HG03439 (cell line): ENCODE measurements at regions not wholly inside any gene's neighbourhood (a gene's known extent, or its start where the extent isn't known, plus 50 kb on each side); places are given as distances from the start of the nearest gene placed in this dataset.
A peak's percentile ranks its signal among the peaks of the same experiment; 100 is the strongest.
"Not testable (repeated sequence)": the region's sequence is repeated elsewhere in the genome, so short reads cannot be mapped to it uniquely, and the experiment has no call there.

ENCODE experiments used
- ATAC-seq: cut with Tn5 transposase; IDR thresholded peaks from one replicate; pipeline ENCODE4 v1.9.1; 2021; ENCODE audit warnings: mild to moderate bottlenecking, moderate library complexity; ENCODE audit not compliant: unreplicated experiment

DNA sequence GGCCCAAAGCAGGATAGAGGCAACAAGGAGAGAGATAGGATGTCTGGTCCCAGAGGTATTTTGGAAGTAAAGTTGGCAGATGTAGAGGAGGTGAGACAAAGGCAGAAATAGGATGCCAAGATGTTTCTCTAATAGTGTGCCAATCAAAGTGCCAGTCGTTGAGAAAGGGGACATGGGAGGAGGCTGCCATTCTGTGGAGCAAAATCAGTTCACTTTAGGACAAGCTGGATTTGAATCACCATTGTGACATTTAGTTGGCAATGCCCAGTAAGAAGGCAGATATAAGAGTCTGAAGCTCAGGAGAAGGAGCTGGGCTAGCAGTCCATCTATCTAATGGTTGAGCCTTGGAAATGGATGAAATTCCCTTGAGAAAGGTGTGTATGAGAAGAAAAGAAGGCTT lies 53.8 kb downstream of the ADRB2 start:
- ATAC-seq: no peak

DNA sequence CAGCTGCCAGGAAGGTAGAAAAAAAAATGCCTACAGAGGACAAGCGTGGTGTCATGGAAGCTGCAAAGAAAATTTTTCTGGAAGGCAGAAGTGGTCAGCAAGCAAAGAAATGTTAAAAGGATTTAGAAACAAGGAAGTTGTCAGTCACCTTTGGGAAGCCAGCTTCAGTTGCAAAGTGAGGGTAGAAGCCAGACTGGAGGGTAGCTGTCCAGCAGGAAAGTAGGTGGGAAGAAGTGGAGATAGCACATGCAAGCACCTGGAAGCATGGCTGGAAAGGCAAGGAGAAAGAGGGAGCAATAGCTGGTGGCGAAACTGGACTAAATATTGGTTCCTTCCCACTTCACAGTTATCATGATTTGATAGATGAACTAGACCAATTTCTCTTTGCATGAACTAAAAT lies 54.3 kb downstream of the ADRB2 start:
- no peak for ATAC-seq

DNA sequence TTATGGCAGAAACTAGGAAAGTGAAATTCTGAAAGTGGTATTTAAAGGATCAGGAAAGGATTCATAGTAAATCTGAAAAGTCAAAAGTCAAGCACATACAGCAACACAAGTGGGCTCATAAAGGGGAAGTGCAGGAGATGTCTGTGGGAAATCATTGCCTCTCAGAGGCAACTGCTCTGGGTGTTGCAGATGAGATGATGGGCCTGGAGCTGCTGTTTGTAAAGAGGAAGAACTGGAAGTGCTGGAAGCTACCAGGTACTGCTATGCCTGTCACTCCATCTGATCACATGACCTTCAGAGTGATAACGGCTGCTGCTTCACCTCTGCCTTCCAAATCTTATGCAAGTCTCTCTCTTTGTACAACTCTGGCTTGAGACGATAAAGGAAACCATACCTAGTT lies 55.9 kb downstream of the ADRB2 start:
- no peak for ATAC-seq

DNA sequence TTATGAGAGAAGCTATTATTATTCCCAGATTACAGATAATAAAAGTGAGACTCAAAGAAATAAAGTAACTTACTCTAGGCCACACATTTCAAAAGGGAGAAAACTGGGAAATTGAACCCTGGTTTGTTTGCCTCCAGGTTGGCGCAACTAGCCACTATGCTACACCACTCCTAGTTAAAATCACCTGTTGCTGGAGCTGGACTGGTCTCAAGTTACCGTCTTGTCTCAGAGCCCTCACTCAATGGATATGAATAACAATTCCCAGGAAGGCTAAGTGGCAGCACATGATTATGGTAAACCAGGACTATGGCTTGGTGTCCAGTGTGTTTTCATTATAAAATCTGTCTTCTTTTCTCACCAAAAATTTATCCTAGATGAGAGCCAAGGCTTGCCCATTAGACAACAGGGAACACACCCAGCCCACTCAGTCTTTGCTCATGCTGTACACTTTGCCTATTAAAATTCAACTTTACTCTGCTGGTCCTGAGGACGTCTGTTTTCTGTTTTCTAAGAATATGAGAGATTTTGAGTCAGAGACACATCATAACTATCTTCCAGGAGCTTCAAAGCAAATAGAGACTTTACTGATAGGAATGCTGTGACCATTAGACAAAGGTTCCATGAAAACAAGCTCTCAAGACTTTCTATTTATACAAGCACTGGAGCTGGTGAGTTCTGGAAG lies 58.1 kb downstream of the ADRB2 start:
- ATAC-seq: no peak

DNA sequence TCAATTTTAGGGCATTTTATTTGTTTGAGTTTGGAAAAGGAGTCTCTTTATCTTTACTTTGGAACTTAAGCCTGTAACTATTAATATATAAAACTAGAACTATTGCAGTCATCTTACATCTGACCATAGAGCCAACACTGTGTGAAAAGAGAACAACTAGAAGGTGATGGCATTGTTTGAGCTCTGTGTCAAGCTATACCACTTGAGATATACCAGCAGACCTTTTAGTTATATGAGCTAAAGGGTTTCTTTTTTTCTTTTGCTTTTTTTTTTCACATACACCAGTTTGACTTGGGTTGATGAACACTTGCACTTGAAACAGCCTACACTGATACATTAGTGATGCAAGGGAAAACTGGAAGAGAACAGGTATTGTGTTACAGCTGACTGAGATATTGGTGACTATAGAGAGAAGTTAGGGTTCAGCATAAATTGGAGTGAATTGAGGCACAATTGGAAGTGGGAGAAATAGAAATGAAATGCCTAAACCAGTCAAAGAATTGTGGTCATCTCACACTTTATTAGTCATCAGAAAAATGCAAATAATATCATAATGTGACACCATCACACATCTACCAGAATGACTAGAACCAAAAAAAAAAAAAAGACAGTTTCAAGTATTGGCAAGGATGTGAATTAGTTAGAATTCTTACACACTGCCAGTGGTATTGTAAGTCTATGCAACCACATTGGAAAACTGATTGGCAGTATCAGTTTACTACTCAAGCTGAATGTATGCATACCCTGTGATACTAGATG lies 60.9 kb downstream of the ADRB2 start:
- peak; percentile 51 for ATAC-seq

DNA sequence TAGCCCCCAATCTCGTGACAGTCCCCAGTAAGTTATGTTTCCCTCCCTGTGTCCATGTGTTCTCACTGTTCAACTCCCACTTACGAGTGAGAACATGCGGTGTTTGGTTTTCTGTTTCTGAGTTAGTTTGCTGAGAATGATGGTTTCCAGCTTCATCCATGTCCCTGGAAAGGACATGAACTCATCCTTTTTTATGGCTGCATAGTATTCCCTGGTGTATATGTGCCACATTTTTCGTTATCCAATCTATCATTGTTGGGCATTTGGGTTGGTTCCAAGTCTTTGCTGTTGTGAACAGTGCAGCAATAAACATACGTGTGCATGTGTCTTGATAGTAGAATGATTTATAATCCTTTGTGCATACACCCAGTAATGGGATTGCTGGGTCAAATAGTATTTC lies 63.5 kb downstream of the ADRB2 start:
- ATAC-seq: not testable (repeated sequence)

DNA sequence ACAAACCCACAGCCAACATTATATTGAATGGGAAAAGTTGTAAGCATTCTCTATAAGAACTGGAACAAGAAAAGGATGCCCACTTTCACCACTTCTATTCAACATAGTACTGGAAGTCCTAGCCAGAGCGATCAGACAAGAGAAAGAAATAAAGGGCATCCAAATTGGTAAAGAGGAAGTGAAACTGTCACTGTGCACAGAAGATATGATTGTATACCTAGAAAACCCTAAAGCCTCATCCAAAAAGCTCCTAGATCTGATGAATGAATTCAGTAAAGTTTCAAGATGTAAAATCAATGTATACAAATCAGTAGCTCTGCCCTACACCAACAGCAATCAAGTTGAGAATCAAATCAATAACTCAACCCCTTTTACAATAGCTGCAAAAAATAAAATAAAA lies 69.0 kb downstream of the ADRB2 start:
- ATAC-seq: not testable (repeated sequence)

DNA sequence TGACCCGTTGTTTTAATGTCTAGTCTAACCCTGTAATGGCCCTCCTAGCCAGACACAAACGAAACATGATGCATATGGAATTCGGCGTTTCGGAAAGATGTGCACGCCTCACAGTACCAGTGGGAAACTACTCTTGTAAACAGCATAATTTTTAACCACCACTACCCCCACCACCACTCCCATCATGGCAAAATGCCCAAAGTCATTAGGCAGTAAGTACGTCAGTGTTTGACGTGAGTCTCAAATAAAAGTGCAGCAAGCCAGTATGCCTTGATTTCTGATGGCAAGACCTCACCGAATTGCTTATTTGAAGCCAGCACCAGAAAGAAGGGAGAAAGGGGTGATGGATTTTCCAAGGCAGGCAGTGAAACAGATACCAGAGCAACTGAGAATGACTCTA lies 71.4 kb downstream of the ADRB2 start:
- no peak for ATAC-seq

DNA sequence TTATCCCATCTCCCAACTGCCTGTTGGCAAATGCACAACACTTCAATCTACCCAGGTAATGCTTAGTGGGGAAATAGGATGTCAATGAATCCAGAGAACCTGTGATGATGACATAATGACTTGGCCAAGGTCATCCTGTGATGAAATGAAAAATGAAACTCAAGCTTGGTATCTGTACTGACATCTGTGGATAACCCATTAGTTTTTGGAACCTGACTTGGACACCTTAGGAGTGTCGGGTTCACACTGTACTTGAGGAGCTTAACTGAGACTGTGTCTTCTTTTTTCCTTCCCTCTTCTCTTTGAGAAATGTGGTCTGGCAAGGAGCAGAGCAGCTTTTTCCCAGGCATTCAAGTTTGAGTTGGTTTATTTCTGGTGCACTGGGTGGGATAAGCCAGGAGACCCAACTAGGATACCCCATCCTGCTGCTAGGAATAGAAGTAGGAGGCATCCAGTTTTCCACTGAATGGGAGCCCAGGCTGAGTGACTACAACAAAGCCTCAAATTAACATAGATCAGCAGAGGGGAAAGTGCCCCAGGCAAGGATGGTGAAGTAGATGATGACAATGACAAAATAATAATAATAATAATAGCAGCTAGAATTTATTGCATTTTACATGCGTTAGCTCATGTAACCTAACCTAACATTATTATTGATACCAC lies 72.1 kb downstream of the ADRB2 start:
- ATAC-seq: no peak

DNA sequence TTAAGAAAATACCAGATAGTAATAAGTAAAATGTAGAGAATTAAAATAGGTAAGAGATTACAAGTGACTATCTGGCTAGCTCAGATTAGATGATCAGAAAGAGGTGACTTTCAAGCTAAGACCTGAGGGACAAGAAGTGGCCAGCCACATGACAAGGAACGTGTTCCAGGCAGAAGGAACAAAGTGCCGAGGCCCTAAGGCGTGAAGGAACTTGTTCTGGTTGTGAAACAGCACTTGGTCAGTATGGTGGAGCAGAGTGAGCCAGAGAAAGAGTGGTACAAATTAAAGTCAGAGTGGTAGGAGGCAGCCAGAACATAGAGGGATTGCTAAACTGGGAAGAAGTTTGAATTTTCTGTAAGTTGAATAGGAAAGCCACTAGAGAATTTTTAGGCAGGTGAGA lies 73.6 kb downstream of the ADRB2 start:
- no peak for ATAC-seq

DNA sequence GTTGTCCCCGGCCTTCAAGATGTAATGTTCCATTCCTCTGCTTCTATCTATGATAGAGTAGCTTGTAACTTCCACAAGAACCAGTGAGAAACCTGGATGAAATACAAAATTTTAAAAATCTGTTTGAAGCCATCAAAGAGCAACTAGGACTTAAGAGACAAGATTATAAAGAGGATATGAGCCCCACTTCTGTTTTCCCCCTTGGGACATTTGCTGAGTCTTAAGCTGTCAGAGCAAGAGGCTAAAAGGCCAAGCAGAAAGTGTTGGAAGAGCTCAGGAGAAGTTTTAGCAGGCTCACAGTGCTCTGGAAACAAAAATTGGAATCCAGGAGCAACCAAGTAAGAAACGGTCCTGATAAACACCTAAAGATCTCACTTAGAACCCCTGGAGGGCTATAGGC lies 76.1 kb downstream of the ADRB2 start:
- no peak for ATAC-seq

DNA sequence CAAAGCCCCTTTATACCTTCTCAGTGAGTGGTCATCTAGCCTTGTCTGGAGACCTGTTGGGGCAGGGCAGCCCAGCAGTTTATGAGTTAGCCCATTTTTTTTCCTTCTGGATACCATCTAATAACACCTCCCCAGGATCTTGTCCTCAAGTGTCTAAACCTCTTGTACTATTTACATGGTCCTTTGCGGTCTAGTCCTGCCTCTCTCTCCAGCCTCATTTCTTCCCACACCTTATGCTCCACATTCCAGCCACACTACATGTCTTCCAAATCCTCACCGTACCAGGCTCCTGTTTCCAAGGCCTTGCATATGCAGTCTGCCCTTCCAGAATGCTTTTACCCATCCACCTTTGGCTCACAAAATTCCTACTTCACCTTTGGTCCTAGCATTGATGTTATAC lies 77.2 kb downstream of the ADRB2 start:
- no peak for ATAC-seq

DNA sequence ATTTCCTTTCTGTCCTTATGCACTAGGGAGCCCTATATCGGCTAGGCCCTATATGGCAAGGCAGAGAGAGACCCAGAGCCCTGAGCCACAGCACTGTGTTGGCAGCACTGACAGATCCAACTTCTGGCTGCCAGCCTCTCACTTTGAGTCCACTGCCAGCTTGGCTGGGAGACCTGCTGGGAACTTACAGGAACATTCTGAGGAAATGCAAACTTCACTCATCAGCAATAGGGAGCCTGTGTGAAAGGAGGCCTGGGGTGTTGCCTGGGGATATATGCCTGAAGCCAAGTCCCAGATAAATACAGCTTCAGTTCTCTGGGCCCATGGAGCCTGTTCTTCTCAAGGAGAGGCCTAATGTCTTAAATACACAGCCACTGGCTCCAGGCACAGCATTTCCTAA lies 78.0 kb downstream of the ADRB2 start:
- no peak for ATAC-seq

DNA sequence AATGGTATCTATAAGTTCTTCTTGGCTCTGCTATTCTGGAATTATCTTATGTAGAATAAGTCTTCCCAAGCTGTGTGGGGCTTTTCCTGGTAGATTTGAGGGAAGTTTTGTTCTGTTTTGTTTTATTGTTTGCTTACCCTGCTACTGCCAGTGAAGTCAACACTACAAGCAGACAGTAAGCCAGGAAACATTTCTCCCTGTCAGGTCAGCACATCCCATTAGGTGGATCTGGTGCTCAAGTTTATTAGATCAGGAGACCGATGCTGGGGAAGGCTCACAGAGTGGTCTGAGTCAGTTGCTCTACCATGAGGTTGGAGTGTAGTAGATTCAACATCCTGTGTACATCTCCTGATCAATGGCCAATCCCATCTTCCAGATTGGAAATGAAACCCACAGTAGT lies 79.1 kb downstream of the ADRB2 start:
- no peak for ATAC-seq

DNA sequence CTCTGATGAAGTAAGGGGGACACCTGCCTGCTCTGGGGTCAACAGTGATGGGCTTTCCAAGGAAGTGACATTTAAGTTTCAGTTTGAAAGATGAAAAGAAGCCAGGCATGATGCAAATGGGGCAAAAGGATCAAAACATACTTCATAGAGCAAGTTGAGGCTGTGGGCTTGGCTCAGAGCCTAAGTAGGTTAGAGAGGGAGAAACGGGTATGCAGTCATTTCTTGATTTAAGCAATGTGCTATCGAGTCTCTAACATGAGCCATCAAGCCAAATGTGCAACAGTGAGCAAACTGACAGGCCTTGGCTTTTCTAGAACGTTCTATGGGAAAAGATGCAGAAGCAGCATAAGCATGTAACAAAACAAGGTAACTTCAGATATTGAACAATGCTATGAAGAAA lies 80.6 kb downstream of the ADRB2 start:
- ATAC-seq: no peak

DNA sequence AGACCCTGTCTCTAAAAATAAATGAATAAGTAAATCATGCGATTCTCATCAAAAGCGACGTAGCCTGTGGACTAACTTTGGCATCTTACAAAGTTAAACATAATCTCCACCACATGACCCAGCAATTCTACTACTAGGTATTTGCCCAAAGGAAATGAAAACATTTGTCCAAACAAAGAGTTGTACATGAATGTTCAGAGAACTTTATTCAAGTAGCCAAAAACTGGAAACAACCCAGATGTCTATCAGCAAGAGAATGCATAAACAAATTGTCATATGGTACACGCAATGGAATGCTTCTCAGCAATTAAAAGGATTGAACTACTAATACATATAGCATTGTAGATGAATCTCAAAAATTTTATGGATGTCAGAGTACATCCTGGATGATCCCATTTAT lies 82.6 kb downstream of the ADRB2 start:
- ATAC-seq: no peak

DNA sequence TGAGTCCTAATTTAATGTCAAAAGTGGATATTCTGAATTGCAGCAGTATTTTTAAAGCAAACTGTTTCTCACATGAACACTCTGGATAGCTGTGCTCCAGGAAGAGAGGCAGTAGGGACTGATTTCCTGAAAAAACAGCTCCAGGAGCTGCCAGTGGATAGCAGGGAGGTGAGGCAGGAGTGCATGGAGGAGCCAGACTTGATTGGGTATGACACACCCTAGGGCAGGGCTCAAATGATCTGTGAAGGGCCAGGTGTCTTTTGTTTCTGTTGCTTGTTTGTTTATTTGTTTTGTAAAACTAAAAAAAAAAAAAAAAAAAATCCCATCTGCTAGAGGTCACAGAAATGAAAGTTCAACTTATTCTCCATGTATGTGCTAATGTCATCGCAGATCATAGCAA lies 83.4 kb downstream of the ADRB2 start:
- ATAC-seq: no peak

DNA sequence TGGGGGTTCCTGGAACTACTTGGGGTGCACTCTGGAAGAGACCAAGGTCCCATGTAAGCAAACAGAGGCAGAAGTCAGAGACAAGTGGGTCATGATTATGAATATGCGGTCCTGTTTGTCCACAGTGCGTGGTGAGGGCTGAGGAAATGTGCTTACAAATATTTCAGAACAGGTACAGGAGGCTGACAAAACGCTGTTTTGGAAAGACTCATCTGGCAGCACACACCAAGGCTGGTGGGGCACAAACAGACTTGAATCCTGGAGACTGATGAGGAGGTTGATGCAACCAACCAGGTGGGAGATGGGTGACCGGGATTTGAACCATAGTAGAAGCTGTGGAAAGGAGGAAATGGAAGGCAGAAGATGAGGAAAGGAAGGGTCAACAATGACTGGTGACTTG lies 83.8 kb downstream of the ADRB2 start:
- no peak for ATAC-seq

DNA sequence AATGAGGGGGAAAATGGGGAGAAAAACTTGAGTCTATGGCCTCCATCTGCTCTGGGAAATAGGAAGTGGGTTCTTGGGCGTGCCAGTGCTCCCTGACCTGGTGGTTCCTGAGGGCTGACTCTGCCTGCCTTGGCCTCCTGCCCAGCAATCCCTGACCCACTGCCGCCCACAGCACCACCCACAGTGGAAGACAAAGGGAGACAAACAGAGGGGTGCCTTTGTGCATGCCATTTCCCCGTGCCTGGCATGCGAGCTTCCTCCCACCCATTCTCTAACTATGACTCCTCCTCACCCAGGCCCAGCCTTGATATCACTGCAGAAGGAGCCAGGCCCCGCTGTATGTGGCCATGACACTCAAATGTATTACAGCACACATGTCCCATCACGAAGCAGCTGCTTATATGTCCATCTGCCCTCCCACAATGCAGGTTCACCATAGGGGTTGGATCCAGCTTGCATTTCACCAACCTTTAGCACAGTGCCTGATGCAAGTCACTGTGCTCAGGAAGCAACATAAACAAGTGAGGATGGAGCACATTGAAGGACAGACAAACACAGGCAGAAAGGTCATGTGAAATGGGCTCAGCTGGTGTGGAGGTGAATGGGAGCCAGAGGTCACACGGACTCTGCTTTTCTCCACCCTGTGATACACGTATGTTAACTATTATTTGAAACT lies 84.4 kb downstream of the ADRB2 start:
- ATAC-seq: no peak

DNA sequence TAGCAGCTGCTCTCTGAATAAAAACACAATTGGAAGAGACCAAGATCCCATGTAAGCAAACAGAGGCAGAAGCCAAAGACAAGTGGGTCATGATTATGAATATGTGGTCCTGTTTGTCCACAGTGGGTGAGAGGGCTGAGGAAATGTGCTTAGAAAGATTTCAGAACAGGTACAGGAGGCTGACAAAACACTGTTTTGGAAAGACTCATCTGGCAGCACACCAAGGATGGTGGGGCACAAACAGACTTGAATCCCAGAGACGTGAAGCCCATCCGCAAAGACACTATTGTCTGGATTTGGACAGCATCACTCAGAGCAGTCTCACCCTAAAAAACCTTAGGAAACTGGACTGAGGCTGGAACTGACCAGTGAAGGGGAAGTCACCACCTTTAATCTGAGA lies 85.0 kb downstream of the ADRB2 start:
- ATAC-seq: no peak

DNA sequence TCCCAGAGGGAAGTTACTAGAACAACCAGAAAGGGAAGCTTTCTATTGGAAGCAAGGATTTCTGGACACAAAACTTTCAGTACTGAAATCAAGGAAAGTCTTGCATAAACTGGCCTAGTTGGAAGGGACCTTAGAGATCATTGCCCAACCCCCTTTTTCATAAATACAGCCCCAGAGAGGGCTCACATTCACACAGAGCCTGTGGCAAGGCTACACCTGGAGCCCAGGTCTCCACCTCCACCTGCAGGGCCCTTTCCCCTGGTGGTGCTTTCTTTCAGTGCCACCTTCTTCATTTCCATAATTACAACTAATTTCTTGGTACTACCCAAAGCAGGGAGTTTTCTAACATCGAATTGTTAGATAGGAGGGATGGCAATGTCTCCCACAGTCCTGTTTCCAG lies 85.7 kb downstream of the ADRB2 start:
- no peak for ATAC-seq
